ENCODE measurements at regions not wholly inside any gene's neighbourhood (a gene's known extent, or its start where the extent isn't known, plus 50 kb on each side); places are given as distances from the start of the nearest gene placed in this dataset.
"Not testable (repeated sequence)": the region's sequence is repeated elsewhere in the genome, so short reads cannot be mapped to it uniquely, and the experiment has no call there.

- not testable (repeated sequence) for DNase-seq
These were observed 364.9 kb downstream of the FOXD4L5 start for GRCh38 chr9:64920147-64920546.

DNA sequence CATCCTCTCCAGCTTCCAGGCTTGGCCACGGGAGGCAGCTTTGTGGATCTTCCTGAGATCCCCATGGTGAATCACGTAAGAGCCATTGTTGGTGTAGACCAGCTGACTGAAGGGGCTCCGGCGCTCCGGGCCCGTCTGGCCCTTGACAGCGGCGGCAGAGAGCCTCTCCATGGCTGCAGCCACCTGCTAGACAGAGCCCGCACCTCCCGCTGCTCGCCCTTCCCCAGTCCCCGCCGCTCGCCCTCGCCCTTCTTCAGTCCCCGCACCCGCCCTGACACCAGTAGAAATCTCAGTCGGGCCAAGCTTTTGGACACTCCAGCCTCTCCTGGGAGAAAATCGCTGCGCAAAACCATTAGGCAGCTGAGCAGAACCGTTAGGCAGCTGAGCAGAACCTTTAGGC is 396.4 kb downstream of the FOXD4L5 start:
- DNase-seq, result not testable (repeated sequence)

DNA sequence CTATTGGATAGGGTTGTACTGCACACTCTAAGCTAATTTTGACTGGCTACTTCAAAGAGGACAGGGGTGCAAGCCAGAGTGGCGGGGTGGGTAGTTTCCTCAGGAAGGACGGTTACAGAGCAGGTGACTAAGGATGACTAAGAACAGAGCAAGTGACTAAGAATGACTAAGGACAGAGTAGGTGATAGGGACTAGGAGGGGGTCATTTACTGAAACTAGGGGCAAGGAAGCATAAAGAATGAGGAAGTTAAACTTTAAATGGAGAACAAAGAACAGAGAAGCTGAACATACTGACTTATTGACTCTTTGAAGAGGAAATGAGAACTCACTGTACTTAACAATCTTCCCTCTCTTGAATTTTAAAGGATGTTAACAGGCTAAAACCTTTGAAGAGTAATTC is 414.4 kb downstream of the FOXD4L5 start:
- DNase-seq, result peak; percentile 45

Data from CD4-positive, alpha-beta T cell treated with Interferon gamma for 1 hour (primary cell).